Endothelial cell of umbilical vein (primary cell): ENCODE measurements at regions not wholly inside any gene's neighbourhood (a gene's known extent, or its start where the extent isn't known, plus 50 kb on each side); places are given as distances from the start of the nearest gene placed in this dataset.

Experiments used
- BruUV-seq: library from RNA; stranded (reverse); fragments of 400-500 nt; replicated peaks from 2 replicates; lab custom pipeline; 2021; lab: Mats Ljungman, UMichigan
- CTCF ChIA-PET: fragments of 300-600, 350-600 bp; sonication (Branson Sonifier 250); formaldehyde crosslinking; loops from one replicate; lab custom pipeline; 2021; ENCODE audit warnings: antibody characterized with exemption, inconsistent platforms; lab: Charles Lee
- POLR2A ChIA-PET: fragments of 300-600, 350-600 bp; sonication (Branson Sonifier 250); formaldehyde crosslinking; loops from one replicate; lab custom pipeline; 2021; ENCODE audit warnings: antibody characterized with exemption, inconsistent platforms; lab: Charles Lee
- DNase-seq: peaks from one replicate; pipeline ENCODE4 v3.0.0-alpha.2; 2011; ENCODE audit warnings: low read depth, low spot score
- FAIRE-seq: peaks from 2 replicates; lab custom pipeline; 2011; peaks lifted over from hg19 to GRCh38; lab: Jason Lieb, UNC
- H2AFZ ChIP-seq: 2 replicates; pipeline ENCODE4 v1.6.0; 2012; ENCODE audit warnings: low read depth, low read length, control low read depth, inconsistent platforms
- H3K27ac ChIP-seq: 2 replicates; pipeline ENCODE4 v1.5.1; 2011; ENCODE audit warnings: low read depth, mild to moderate bottlenecking, control low read depth, low read length, moderate library complexity; ENCODE audit not compliant: insufficient read depth
- H3K27me3 ChIP-seq, 2 experiments: 2 replicates each; pipeline versions ENCODE4 v1.6.0 to v1.6.1; 2011; ENCODE audit warnings: low read length in 2 of 2, mixed read lengths in 1 of 2; ENCODE audit not compliant: control insufficient read depth in 2 of 2, insufficient read depth in 2 of 2
- H3K36me3 ChIP-seq, 2 experiments: 2 replicates in 1 of 2; 3 replicates in 1 of 2; pipeline ENCODE4 v1.5.1; 2011; ENCODE audit warnings: low read length in 2 of 2, mild to moderate bottlenecking in 1 of 2, moderate library complexity in 1 of 2; ENCODE audit not compliant: control insufficient read depth in 2 of 2, insufficient read depth in 2 of 2; ENCODE audit errors: extremely low read depth in 1 of 2
- H3K4me1 ChIP-seq: 3 replicates; pipeline ENCODE4 v1.5.1; 2011; ENCODE audit warnings: mild to moderate bottlenecking, low read length; ENCODE audit not compliant: control insufficient read depth, insufficient read depth; ENCODE audit errors: extremely low read depth
- H3K4me2 ChIP-seq: 2 replicates; pipeline ENCODE4 v1.6.1; 2011; ENCODE audit warnings: low read length, control low read depth, mixed read lengths; ENCODE audit not compliant: insufficient read depth
- H3K4me3 ChIP-seq, 3 experiments: fragments of 200-600 bp in 1 of 3; sonication (generic), shearing (Covaris generic) in 1 of 3; replicated peaks in 1 of 3; 2 replicates each; pipeline ENCODE4 v1.5.1; 2011 to 2016; ENCODE audit warnings: control low read depth in 3 of 3, low read length in 3 of 3, mild to moderate bottlenecking in 2 of 3, inconsistent platforms in 1 of 3, low read depth in 1 of 3, moderate library complexity in 1 of 3; ENCODE audit not compliant: insufficient read depth in 1 of 3
- H3K79me2 ChIP-seq: 2 replicates; pipeline ENCODE4 v1.6.0; 2012; ENCODE audit warnings: low read length, inconsistent platforms; ENCODE audit not compliant: control insufficient read depth, insufficient read depth
- H3K9ac ChIP-seq: replicated peaks from 2 replicates; pipeline ENCODE3; 2011; ENCODE audit warnings: low read length, control low read depth; ENCODE audit not compliant: insufficient read depth; ENCODE audit errors: extremely low read depth
- H3K9me1 ChIP-seq: replicated peaks from 3 replicates; pipeline ENCODE4 v1.6.0; 2011; ENCODE audit warnings: mild to moderate bottlenecking, low read length; ENCODE audit not compliant: control insufficient read depth, insufficient read depth; ENCODE audit errors: extremely low read depth
- H3K9me3 ChIP-seq: replicated peaks from 2 replicates; pipeline ENCODE4 v1.5.1; 2012; ENCODE audit warnings: low read length, inconsistent platforms; ENCODE audit not compliant: control insufficient read depth, insufficient read depth
- H4K20me1 ChIP-seq: replicated peaks from 2 replicates; pipeline ENCODE3; 2011; ENCODE audit warnings: mild to moderate bottlenecking, low read length; ENCODE audit not compliant: control insufficient read depth, insufficient read depth; ENCODE audit errors: extremely low read depth
- CTCF ChIP-seq, 2 donors: IDR thresholded peaks; 1 replicate in 1 of 2; 2 replicates in 1 of 2; pipeline ENCODE4 v1.5.1; 2011; ENCODE audit warnings: low read length in 2 of 2, mild to moderate bottlenecking in 2 of 2, moderate library complexity in 2 of 2, control low read depth in 1 of 2, inconsistent platforms in 1 of 2, low read depth in 1 of 2; ENCODE audit not compliant: insufficient read depth in 1 of 2; ENCODE audit errors: extremely low read depth in 1 of 2
- FOS ChIP-seq: IDR thresholded peaks from 2 replicates; pipeline ENCODE4 v1.6.1; 2011; ENCODE audit warnings: mild to moderate bottlenecking, low read length, moderate library complexity, borderline replicate concordance; ENCODE audit not compliant: insufficient read depth
- JUN ChIP-seq: IDR thresholded peaks from 2 replicates; pipeline ENCODE4 v1.6.1; 2011; ENCODE audit warnings: borderline replicate concordance, low read depth; ENCODE audit not compliant: insufficient read length, insufficient read depth
- POLR2A ChIP-seq: IDR thresholded peaks from 2 replicates; pipeline ENCODE4 v1.6.1; 2012; ENCODE audit warnings: low read depth, mild to moderate bottlenecking, control low read depth, low read length
- dilution Hi-C: fragments of 300-500 bp; cut with MboI; formaldehyde crosslinking; loops from one replicate; pipeline ENCODE4 v1.15.0; 2019; ENCODE audit warnings: low sequenced_read_pairs; ENCODE audit not compliant: extremely low pct_ligation_motif_present
- intact Hi-C: fragments of 100-400 bp; cut with micrococcal nuclease; formaldehyde crosslinking; loops from one replicate; pipeline ENCODE4 v1.10.0; 2022

GRCh38 chr4:11590132-11590531, 161.4 kb upstream of the HS3ST1 start:
- no peaks in the 10 kb centered on the region for H3K79me2 ChIP-seq
- no peak overlapping the region for H3K9ac ChIP-seq
- H3K27me3 ChIP-seq = no peaks in the 10 kb centered on the region
- BruUV-seq = no TSS peak
- intact Hi-C loops = no loop called here
- dilution Hi-C loops = no loop called here
- ChIA-PET POLR2A (no interaction called here), CTCF (interaction anchor here (1.0 kb wide), 1 partner anchor 176 kb away, joined by 3 read pairs; no protein-coding TSS in a partner anchor)
- peaks cover 4% of the 10 kb centered on the region for H3K4me1 ChIP-seq
- no peak overlapping the region for H3K4me2 ChIP-seq
- H3K9me1 ChIP-seq = no peaks in the 10 kb centered on the region
- H3K27ac ChIP-seq = no peak overlapping the region
- DNase-seq (no peak), FAIRE-seq (no peak)
- no peaks in the 10 kb centered on the region for H3K9me3 ChIP-seq
- no peak overlapping the region for H2AFZ ChIP-seq
- TF ChIP-seq CTCF (IDR thresholded peaks at IDR 0.05; ENCODE audit: extremely low read depth in 1 of 2, insufficient read depth in 1 of 2, low read depth in 1 of 2, low read length in 2 of 2) (no peak), JUN (no peak), POLR2A (no peak)
- H4K20me1 ChIP-seq = no peaks in the 10 kb centered on the region
- no peak overlapping the region for H3K4me3 ChIP-seq
- no peaks in the 10 kb centered on the region for H3K36me3 ChIP-seq

DNA sequence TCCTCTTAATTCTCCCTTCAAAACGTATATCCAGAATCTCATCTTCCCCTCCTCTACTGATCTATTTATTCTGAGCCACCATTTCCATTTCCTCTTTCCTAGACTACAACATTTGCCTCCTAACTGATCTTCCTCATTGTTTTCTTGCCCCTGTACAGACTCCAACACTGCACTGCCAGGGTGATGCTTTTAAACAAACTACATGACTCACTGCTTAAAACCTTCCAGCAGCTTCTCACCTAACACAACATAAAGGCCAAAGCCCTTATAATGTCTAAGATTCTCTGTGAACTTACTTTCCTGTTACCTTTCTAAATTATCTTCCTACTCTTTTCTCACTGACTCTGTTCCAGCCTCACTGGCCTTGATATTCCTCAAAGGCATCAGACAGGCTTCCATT, 161.0 kb upstream of the HS3ST1 start:
- DNase-seq (peak; percentile 50), FAIRE-seq (no peak)
- H3K4me1 ChIP-seq = peaks cover 4% of the 10 kb centered on the region
- H3K4me3 ChIP-seq = no peak overlapping the region
- no peaks in the 10 kb centered on the region for H3K36me3 ChIP-seq
- TF ChIP-seq POLR2A (no peak), FOS (peak; percentile 38)
- no peaks in the 10 kb centered on the region for H4K20me1 ChIP-seq
- no peak overlapping the region for H2AFZ ChIP-seq
- H3K9ac ChIP-seq = no peak overlapping the region
- no peak overlapping the region for H3K4me2 ChIP-seq
- H3K9me3 ChIP-seq = no peaks in the 10 kb centered on the region
- H3K79me2 ChIP-seq = no peaks in the 10 kb centered on the region
- dilution Hi-C loops (no loop called here), intact Hi-C loops (no loop called here)
- ChIA-PET POLR2A (no interaction called here), CTCF (interaction anchor here (1.0 kb wide), 1 partner anchor 176 kb away, joined by 3 read pairs; no protein-coding TSS in a partner anchor)
- no peak overlapping the region for H3K27ac ChIP-seq
- H3K9me1 ChIP-seq = no peaks in the 10 kb centered on the region
- no peaks in the 10 kb centered on the region for H3K27me3 ChIP-seq
- BruUV-seq = no TSS peak
